BLaER1 treated with 17β-estradiol and CSF1 and Interleukin-3, amounts not matched to agents 10 nM and 100 nM (cell line): ENCODE measurements at regions not wholly inside any gene's neighbourhood (a gene's known extent, or its start where the extent isn't known, plus 50 kb on each side); places are given as distances from the start of the nearest gene placed in this dataset.

Source experiments
- H3K27ac ChIP-seq, 11 experiments: shearing (Covaris generic); formaldehyde crosslinking; 2 replicates each; pipeline ENCODE4 v1.8.1; 2022
- H3K27me3 ChIP-seq, 11 experiments: shearing (Covaris generic); formaldehyde crosslinking; 2 replicates each; pipeline ENCODE4 v1.8.1; 2022
- H3K36me3 ChIP-seq, 11 experiments: shearing (Covaris generic); formaldehyde crosslinking; 2 replicates each; pipeline ENCODE4 v1.8.1; 2022
- H3K4me1 ChIP-seq, 10 experiments: shearing (Covaris generic); formaldehyde crosslinking; 2 replicates each; pipeline ENCODE4 v1.8.1; 2022
- H3K4me2 ChIP-seq, 11 experiments: shearing (Covaris generic); formaldehyde crosslinking; 2 replicates each; pipeline ENCODE4 v1.8.1; 2022
- H3K4me3 ChIP-seq, 10 experiments: shearing (Covaris generic); formaldehyde crosslinking; 2 replicates each; pipeline ENCODE4 v1.8.1; 2022
- H3K9ac ChIP-seq, 11 experiments: shearing (Covaris generic); formaldehyde crosslinking; 2 replicates each; pipeline ENCODE4 v1.8.1; 2022
- H3K9me3 ChIP-seq, 11 experiments: shearing (Covaris generic); formaldehyde crosslinking; replicated peaks in 1 of 11; 2 replicates each; pipeline ENCODE4 v1.8.1; 2022
- H4K20me1 ChIP-seq, 11 experiments: shearing (Covaris generic); formaldehyde crosslinking; 2 replicates each; pipeline ENCODE4 v1.8.1; 2022
- Cebpa-rat ChIP-seq, 11 experiments: shearing (Covaris generic); IDR thresholded peaks; 2 replicates each; pipeline ENCODE4 v1.8.1; 2022

DNA sequence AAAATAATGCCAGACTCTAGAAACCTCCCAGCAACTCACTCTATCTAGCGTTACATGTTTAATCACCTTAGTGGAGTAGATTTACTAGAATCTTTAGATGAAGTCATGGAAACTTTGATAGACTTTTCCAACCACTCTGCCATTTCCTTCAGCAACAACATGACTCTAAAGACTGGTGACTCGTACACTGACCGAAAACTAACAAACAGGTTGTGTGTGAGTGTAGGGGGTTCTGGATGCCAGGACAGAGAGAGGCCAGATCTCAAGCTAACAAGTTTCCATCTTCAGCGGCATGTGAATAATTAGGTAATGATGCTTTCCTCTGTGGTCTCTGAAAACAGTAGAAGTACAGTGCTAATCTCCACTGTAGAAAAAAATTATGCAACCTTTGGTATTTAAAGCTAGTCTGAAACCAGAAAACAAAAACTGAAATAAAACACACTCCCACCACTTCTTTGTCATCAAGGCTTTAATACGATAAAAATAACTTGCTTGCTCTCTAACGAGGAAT, 286.4 kb downstream of the PRDM5 start:
- Histone ChIP-seq H3K4me1 (no peaks in the 10 kb centered on the region), H4K20me1 (no peaks in the 10 kb centered on the region), H3K9me3 (no peaks in the 10 kb centered on the region), H3K4me2 (no peak overlapping the region), H3K27me3 (no peaks in the 10 kb centered on the region), H3K36me3 (no peaks in the 10 kb centered on the region), H3K27ac (no peak overlapping the region), H3K9ac (no peak overlapping the region), H3K4me3 (no peak overlapping the region)
- TF ChIP-seq Cebpa-rat (IDR thresholded peaks at IDR 0.05): no peak

DNA sequence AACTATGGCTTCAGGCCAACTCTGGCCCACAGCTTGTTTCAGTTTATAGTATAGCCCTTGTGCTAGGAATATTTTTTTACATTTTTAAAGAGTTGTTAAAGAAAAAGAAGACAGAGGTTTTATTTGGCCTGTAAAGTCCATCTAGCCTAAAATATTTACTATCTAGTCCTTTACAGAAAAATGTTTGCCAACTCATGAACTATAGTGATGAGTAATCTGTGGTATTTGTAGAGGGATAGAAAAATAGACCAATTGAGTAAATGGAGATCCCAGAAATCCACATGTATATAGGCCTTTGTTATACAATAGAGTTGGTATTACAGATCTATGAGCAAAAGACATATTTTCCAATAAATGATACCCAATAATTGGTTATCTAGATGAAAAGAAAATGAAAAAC, 288.7 kb downstream of the PRDM5 start:
- Histone ChIP-seq H3K36me3 (no peaks in the 10 kb centered on the region), H3K27ac (no peak overlapping the region), H3K27me3 (no peaks in the 10 kb centered on the region), H3K4me1 (no peaks in the 10 kb centered on the region), H4K20me1 (no peaks in the 10 kb centered on the region), H3K9me3 (no peaks in the 10 kb centered on the region), H3K4me2 (no peak overlapping the region), H3K4me3 (no peak overlapping the region), H3K9ac (no peak overlapping the region)
- no peak for TF ChIP-seq Cebpa-rat (IDR thresholded peaks at IDR 0.05)

DNA sequence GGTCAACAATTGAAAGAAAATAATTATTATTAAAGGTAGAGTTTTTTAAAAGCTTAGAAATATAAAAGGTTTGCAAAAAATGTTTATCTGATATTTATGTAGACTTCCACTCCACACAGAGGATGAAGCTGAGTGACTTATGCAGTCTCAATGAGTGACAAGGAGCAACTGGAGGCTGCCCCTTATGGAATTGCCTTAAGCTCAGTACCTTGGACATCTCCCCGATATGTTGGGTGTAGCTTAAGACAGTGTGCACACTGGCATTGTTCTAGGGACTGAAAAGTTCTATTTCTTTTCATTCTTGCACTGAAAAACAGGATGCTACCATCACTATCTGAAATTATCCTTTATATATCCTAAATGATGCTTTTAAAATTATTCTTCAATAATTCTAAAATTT, 292.1 kb downstream of the PRDM5 start:
- H3K9ac ChIP-seq: no peak overlapping the region
- no peaks in the 10 kb centered on the region for H3K9me3 ChIP-seq
- H3K27me3 ChIP-seq: no peaks in the 10 kb centered on the region
- H3K27ac ChIP-seq: no peak overlapping the region
- H4K20me1 ChIP-seq: no peaks in the 10 kb centered on the region
- no peak overlapping the region for H3K4me2 ChIP-seq
- no peaks in the 10 kb centered on the region for H3K4me1 ChIP-seq
- no peaks in the 10 kb centered on the region for H3K36me3 ChIP-seq
- no peak for TF ChIP-seq Cebpa-rat (IDR thresholded peaks at IDR 0.05)
- H3K4me3 ChIP-seq: no peak overlapping the region

DNA sequence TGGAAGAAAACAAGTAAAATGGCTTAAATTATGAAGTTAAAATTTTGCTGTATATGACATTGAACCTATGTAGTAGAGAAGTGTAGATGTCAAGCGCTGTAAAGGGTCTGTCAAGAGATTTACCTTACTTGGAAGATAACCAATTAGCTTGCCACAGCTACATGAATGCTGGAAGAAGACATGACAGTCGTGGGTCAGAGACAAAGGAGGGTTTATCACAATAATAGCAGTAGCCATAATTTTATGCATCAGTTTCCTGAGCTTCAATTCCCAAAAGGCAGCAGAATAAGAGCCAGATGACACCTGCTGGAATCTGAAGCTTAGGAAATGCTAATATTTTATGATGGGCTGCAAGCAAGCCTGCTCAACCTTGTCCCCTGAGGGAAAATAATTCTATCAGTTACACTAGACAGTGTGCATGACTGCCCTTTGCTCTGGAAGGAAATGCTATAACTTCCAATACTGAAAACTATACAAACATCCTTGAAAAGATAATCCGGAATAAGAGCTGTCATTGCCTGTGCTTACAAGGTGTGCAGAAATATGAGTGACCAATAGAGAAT, 292.9 kb downstream of the PRDM5 start:
- H4K20me1 ChIP-seq: no peaks in the 10 kb centered on the region
- H3K4me1 ChIP-seq: no peaks in the 10 kb centered on the region
- no peak overlapping the region for H3K4me3 ChIP-seq
- no peak for TF ChIP-seq Cebpa-rat (IDR thresholded peaks at IDR 0.05)
- H3K9ac ChIP-seq: no peak overlapping the region
- H3K9me3 ChIP-seq: no peaks in the 10 kb centered on the region
- no peak overlapping the region for H3K27ac ChIP-seq
- H3K36me3 ChIP-seq: no peaks in the 10 kb centered on the region
- H3K27me3 ChIP-seq: no peaks in the 10 kb centered on the region
- H3K4me2 ChIP-seq: no peak overlapping the region

DNA sequence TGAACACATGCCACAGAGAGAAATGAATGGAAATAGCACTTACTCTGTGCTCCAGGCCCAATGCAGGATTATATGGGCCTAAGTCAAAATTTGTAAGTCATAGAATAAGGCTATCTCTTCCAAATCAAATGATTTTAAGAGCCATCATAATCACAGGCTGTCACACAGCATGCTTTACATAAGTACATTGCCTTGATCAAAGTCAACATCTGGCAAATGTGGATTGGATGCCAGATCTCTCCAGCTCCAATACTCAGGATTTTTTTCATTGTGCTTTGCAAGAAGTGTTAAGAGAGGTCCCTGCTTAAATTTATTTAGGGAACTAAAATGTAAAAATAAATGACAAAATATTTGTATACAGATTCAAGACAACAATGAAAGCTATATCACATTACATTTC, 299.9 kb downstream of the PRDM5 start:
- H4K20me1 ChIP-seq: no peaks in the 10 kb centered on the region
- TF ChIP-seq Cebpa-rat (IDR thresholded peaks at IDR 0.05): no peak
- H3K9ac ChIP-seq: no peak overlapping the region
- H3K27me3 ChIP-seq: no peaks in the 10 kb centered on the region
- H3K36me3 ChIP-seq: no peaks in the 10 kb centered on the region
- H3K4me3 ChIP-seq: no peak overlapping the region
- no peaks in the 10 kb centered on the region for H3K4me1 ChIP-seq
- H3K4me2 ChIP-seq: no peak overlapping the region
- H3K9me3 ChIP-seq: no peaks in the 10 kb centered on the region
- no peak overlapping the region for H3K27ac ChIP-seq

DNA sequence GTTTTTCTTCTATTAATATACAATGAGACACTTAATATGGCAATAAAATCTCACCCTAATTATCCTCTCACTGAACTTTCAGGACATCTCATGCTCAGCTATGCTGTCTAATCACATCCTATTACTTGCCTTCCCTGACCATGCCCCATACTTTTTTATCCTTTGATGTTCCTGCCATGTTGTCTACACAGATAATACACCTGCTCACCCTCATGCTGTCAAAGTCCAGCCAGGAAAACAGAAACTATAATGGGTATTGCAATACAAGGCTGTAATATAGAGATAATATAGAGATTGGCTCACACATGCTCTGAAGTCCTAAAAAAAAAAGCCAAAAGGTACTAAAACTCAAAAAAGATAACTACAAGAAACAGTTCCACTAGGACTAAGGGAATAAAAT, 305.4 kb downstream of the PRDM5 start:
- H3K27me3 ChIP-seq: no peaks in the 10 kb centered on the region
- no peaks in the 10 kb centered on the region for H4K20me1 ChIP-seq
- no peak overlapping the region for H3K4me2 ChIP-seq
- TF ChIP-seq Cebpa-rat (IDR thresholded peaks at IDR 0.05): no peak
- no peak overlapping the region for H3K27ac ChIP-seq
- H3K4me1 ChIP-seq: no peaks in the 10 kb centered on the region
- no peaks in the 10 kb centered on the region for H3K9me3 ChIP-seq
- no peaks in the 10 kb centered on the region for H3K36me3 ChIP-seq
- no peak overlapping the region for H3K9ac ChIP-seq
- H3K4me3 ChIP-seq: no peak overlapping the region

DNA sequence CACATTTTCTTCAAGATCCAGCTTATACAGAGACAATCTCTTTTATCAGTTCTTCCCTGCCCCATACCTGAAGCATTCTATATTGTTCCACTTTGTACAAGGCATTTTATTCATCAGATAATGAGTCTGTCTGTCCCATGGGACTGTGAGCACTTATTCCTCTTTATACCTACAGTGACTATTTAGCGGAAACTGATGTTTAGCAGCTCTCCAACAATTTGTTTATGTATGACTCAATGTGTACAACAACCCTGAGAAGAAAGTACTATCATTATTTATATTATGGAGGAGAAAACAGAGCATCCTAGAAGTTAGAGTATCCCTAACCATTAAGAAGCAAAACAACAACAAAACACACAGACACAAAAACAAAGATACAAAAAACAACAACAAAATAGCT, 306.5 kb downstream of the PRDM5 start:
- Histone ChIP-seq H3K4me1 (no peaks in the 10 kb centered on the region), H3K9me3 (no peaks in the 10 kb centered on the region), H3K36me3 (no peaks in the 10 kb centered on the region), H3K27ac (no peak overlapping the region), H3K9ac (no peak overlapping the region), H3K27me3 (no peaks in the 10 kb centered on the region), H3K4me2 (no peak overlapping the region), H4K20me1 (no peaks in the 10 kb centered on the region), H3K4me3 (no peak overlapping the region)
- no peak for TF ChIP-seq Cebpa-rat (IDR thresholded peaks at IDR 0.05)

DNA sequence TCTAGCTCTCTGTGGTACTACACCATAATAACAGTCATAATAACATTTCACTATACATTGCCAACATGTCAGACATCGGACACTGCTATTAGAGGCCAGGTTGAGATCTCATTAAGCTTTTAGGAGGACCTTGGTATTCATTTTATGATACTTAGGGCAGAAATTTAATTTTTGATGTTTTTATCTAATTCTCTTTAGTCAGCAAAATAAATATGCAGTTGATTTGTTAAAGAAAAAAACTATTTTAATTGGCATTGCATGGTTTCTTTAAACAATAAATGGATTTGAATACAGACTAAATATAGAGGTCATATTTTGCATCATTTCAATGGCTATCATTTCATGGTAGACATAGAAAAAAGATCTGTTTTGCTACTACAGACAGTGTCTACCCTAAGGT, 308.7 kb downstream of the PRDM5 start:
- H3K9me3 ChIP-seq: no peaks in the 10 kb centered on the region
- no peak for TF ChIP-seq Cebpa-rat (IDR thresholded peaks at IDR 0.05)
- H4K20me1 ChIP-seq: no peaks in the 10 kb centered on the region
- H3K27me3 ChIP-seq: no peaks in the 10 kb centered on the region
- no peak overlapping the region for H3K4me2 ChIP-seq
- H3K4me1 ChIP-seq: no peaks in the 10 kb centered on the region
- no peak overlapping the region for H3K4me3 ChIP-seq
- H3K36me3 ChIP-seq: no peaks in the 10 kb centered on the region
- no peak overlapping the region for H3K27ac ChIP-seq
- H3K9ac ChIP-seq: no peak overlapping the region

DNA sequence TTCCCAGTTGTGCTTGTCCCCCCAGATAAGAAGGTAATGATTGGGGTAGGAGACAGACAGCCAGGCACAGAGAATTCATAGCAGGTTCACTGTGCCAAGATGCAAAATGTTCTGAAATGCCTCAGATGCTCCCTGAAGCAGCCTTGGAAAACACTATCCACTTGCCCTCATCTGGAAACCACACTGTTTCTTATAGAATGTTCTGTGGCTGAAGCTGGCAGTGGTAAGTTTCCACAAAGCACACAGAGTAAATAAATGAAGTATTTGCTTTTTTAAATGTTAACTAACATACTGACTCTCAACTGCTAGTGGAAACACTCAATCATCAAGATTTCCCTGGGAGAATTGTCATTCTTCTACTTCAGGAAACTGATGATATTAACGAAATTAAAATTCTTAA, 311.4 kb downstream of the PRDM5 start:
- H3K4me1 ChIP-seq: no peaks in the 10 kb centered on the region
- H3K36me3 ChIP-seq: no peaks in the 10 kb centered on the region
- no peak for TF ChIP-seq Cebpa-rat (IDR thresholded peaks at IDR 0.05)
- no peak overlapping the region for H3K4me3 ChIP-seq
- H3K4me2 ChIP-seq: no peak overlapping the region
- no peaks in the 10 kb centered on the region for H3K27me3 ChIP-seq
- H4K20me1 ChIP-seq: no peaks in the 10 kb centered on the region
- H3K9ac ChIP-seq: no peak overlapping the region
- no peak overlapping the region for H3K27ac ChIP-seq
- H3K9me3 ChIP-seq: no peaks in the 10 kb centered on the region

DNA sequence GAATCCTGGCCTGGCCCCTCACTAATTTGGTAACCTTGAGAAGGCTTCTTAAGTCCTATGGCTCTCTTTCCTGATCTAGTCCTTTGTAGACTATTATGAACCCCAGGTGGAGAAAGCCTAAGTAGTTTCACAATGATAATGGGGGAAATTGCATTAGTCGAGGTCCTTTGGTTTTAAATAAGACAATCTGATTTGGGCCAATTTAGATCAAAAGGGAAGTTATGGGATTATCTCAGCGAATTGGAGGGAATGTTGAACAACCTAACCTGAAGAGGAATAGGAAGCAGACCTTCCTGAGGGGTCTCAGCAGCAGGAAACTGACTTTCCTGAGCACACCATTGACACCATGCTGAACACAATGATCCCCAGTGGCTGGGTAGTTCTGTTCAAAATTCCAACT, 331.5 kb downstream of the PRDM5 start:
- no peak for TF ChIP-seq Cebpa-rat (IDR thresholded peaks at IDR 0.05)
- Histone ChIP-seq H3K27ac (no peak overlapping the region), H3K27me3 (no peaks in the 10 kb centered on the region), H3K9me3 (no peaks in the 10 kb centered on the region), H3K4me1 (no peaks in the 10 kb centered on the region), H3K9ac (no peak overlapping the region), H4K20me1 (no peaks in the 10 kb centered on the region), H3K36me3 (no peaks in the 10 kb centered on the region), H3K4me2 (no peak overlapping the region), H3K4me3 (no peak overlapping the region)
